Choroid plexus epithelial cell (primary cell): ENCODE measurements at regions not wholly inside any gene's neighbourhood (a gene's known extent, or its start where the extent isn't known, plus 50 kb on each side); places are given as distances from the start of the nearest gene placed in this dataset.
"Not testable (repeated sequence)": the region's sequence is repeated elsewhere in the genome, so short reads cannot be mapped to it uniquely, and the experiment has no call there.

Experiments used
- DNase-seq: peaks from one replicate; pipeline ENCODE4 v3.0.0-alpha.2; 2010; ENCODE audit warnings: low read depth
- H3K4me3 ChIP-seq: 2 replicates; pipeline ENCODE4 v1.5.1; 2011; ENCODE audit warnings: low read depth, mild to moderate bottlenecking, control low read depth, low read length, moderate library complexity
- CTCF ChIP-seq: conservative IDR thresholded peaks from 2 replicates; pipeline ENCODE4 v1.5.1; 2011; ENCODE audit warnings: low read depth, mild to moderate bottlenecking, control low read depth, inconsistent platforms, low read length, moderate library complexity

- DNase-seq = no peak
- H3K4me3 ChIP-seq = no peak overlapping the region
- TF ChIP-seq CTCF = no peak
Measured at GRCh38 chr5:143638654-143639053, 173.3 kb upstream of the HMHB1 start.

- DNase-seq = peak; percentile 64
- TF ChIP-seq CTCF = no peak
- no peak overlapping the region for H3K4me3 ChIP-seq
Measured at GRCh38 chr5:143636931-143637528, 174.9 kb upstream of the HMHB1 start.

DNA sequence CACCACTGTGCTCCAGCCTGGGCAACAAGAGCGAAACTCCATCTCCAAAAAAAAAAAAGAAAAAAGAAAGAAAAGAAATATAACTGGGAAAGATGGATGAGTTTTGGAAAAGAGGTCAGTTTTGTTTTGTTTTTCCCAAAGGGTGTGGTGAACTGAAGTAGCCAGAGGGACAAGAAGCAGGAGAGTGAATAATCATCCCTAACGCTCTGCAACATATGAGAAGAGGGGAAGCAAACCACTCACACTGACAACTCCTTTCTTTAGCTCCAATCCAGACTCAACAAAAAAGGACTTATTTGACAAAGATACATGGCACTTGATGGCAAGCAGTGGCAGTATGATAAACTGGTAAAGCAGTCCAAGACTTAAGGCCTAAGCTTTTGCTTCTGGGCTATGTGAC lies 176.1 kb upstream of the HMHB1 start:
- no peak for TF ChIP-seq CTCF
- H3K4me3 ChIP-seq = no peak overlapping the region
- no peak for DNase-seq

DNA sequence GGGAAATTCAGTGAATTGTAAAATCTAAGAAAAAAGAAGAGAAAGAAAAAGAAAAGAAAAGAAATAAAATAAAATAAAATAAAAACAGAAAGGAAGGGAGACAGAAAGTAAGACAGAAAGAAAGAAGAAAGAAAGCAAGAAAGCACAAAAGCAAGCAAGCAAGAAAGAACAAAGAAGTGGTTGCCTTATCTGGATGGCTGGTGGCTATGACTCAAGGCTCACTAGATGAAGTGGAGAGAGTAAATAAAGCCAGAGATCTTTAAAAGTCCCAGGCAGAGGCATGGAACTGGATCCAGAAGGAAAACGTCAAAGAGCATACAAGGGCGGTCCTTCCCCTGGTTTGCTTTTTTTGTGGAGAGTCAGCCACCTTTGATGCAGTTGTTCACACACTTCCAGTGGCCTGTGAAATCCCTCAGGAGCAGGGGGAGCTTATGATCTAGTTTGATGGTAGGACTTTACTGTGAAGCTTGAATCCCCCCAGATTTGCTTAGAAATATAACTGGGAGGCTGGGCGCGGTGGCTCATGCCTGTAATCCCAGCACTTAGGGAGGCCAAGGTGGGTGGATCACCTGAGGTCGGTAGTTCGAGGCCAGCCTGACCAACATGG lies 176.7 kb upstream of the HMHB1 start:
- no peak for TF ChIP-seq CTCF

DNA sequence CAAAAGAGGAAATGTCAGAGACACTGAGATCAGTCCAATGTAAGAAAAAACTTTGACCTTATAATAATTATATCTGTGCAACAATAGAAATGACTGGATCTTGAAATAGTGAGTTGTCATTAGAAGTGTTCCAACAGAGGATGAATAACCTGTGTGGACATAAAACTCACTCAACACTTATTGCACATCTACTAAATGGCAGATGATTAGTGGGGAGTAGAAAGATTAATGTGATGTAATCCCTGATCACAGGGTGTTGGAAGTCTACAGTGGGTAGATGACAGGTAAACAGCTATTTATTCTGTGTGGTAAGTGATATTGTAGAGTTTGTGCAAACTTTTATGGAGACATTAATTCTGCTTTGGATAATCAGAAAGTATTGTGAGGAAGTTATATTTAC lies 177.3 kb upstream of the HMHB1 start:
- no peak for TF ChIP-seq CTCF
- no peak overlapping the region for H3K4me3 ChIP-seq
- no peak for DNase-seq

More for the DNA sequence above, 176.7 kb upstream of the HMHB1 start:
- peak; percentile 56 for DNase-seq
- no peak overlapping the region for H3K4me3 ChIP-seq

DNA sequence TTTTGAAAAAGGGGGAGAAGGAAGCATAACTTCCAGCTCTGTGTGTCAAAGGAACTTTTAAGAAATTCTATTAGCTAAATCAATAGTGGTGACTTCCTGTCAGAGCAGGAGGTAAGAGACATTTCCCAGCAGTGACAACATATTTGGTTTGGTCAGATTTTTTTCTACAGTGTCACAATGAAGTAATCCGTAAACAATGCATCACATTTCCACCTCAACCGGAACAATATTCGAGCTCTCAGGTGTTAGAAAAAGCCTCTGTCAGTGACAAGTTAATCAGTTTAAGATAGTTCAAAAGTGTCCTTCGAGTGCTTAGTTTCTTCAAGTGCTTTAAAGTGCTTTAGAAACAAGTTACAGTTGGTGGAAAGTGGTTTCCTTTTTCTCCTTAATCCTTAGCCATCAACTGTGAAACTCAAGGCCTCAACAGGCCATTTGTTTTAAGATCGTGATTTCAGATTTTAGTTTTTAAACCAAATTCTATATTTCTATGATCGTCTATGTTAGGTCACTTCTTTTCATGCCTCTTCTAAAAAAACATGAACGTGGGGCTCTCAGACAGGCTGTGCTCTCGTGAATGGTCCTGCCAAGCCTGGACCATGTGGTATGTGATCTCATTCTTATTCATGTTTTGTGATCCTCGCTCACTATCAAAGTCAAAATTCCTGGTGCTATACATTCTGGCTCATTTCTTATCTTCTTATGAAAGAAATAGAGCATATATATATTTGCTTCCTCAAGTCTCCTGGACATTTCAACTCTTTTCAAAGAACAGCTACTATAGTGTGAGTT lies 181.9 kb upstream of the HMHB1 start:
- DNase-seq = peak; percentile 53
- no peak for TF ChIP-seq CTCF
- H3K4me3 ChIP-seq = no peak overlapping the region

GRCh38 chr5:143625048-143625447 lies 186.9 kb upstream of the HMHB1 start:
- H3K4me3 ChIP-seq, DNase-seq: not testable (repeated sequence)
